Peyer's patch (tissue), 4 donors: ENCODE measurements at regions not wholly inside any gene's neighbourhood (a gene's known extent, or its start where the extent isn't known, plus 50 kb on each side); places are given as distances from the start of the nearest gene placed in this dataset.

ENCODE experiments used
- DNase-seq, 3 donors: peaks; one replicate each; pipeline ENCODE4 v3.0.0-alpha.2; 2017 to 2019
- H3K27ac ChIP-seq, 4 donors: fragments of 200-600 bp; sonication (generic); one replicate each; pipeline ENCODE4 v1.5.1; 2016 to 2019
- H3K27me3 ChIP-seq, 2 donors: fragments of 200-600 bp; sonication (generic); one replicate each; pipeline ENCODE4 v1.5.1; 2019
- H3K36me3 ChIP-seq, 3 donors: fragments of 200-600 bp; sonication (generic); one replicate each; pipeline ENCODE4 v1.5.1; 2016 to 2019
- H3K4me1 ChIP-seq, 4 donors: fragments of 200-600 bp; sonication (generic); one replicate each; pipeline ENCODE4 v1.5.1; 2016 to 2019
- H3K4me3 ChIP-seq, 4 donors: fragments of 200-600 bp; sonication (generic); 1 replicate in 3 of 4; 2 replicates in 1 of 4; pipeline ENCODE4 v1.5.1; 2016 to 2019; ENCODE audit warnings: mild to moderate bottlenecking in 1 of 4
- H3K9me3 ChIP-seq, 4 donors: fragments of 200-600 bp; sonication (generic); one replicate each; pipeline ENCODE4 v1.5.1; 2016 to 2019; ENCODE audit warnings: mild to moderate bottlenecking in 1 of 4
- POLR2A ChIP-seq, 2 donors: fragments of 450-650 bp; IDR thresholded peaks; one replicate each; pipeline ENCODE4 v1.5.1; 2017; ENCODE audit warnings: antibody characterized with exemption in 2 of 2, mild to moderate bottlenecking in 2 of 2, moderate library complexity in 2 of 2
- TF ChIP-seq, protein P1 (sequence below), 6 experiments: fragments of 450-650 bp in 4 of 6; fragments of 200-600 bp in 2 of 6; sonication (generic) in 1 of 6; IDR thresholded peaks; one replicate each; pipeline ENCODE4 v1.5.1; 2017 to 2019; ENCODE audit warnings: antibody characterized with exemption in 6 of 6, mild to moderate bottlenecking in 3 of 6, moderate library complexity in 1 of 6

GRCh38 chr15:56538901-56539545 is 74.1 kb upstream of the MNS1 start:
- Histone ChIP-seq H3K27me3 (no peaks in the 10 kb centered on the region), H3K36me3 (no peaks in the 10 kb centered on the region), H3K4me3 (no peak overlapping the region), H3K27ac (no peak overlapping the region), H3K9me3 (no peaks in the 10 kb centered on the region), H3K4me1 (no peaks in the 10 kb centered on the region)
- TF ChIP-seq, protein P1, sequence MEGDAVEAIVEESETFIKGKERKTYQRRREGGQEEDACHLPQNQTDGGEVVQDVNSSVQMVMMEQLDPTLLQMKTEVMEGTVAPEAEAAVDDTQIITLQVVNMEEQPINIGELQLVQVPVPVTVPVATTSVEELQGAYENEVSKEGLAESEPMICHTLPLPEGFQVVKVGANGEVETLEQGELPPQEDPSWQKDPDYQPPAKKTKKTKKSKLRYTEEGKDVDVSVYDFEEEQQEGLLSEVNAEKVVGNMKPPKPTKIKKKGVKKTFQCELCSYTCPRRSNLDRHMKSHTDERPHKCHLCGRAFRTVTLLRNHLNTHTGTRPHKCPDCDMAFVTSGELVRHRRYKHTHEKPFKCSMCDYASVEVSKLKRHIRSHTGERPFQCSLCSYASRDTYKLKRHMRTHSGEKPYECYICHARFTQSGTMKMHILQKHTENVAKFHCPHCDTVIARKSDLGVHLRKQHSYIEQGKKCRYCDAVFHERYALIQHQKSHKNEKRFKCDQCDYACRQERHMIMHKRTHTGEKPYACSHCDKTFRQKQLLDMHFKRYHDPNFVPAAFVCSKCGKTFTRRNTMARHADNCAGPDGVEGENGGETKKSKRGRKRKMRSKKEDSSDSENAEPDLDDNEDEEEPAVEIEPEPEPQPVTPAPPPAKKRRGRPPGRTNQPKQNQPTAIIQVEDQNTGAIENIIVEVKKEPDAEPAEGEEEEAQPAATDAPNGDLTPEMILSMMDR (IDR thresholded peaks at IDR 0.05): no peak
- TF ChIP-seq POLR2A (IDR thresholded peaks at IDR 0.05): no peak
- DNase-seq: no peak

DNA sequence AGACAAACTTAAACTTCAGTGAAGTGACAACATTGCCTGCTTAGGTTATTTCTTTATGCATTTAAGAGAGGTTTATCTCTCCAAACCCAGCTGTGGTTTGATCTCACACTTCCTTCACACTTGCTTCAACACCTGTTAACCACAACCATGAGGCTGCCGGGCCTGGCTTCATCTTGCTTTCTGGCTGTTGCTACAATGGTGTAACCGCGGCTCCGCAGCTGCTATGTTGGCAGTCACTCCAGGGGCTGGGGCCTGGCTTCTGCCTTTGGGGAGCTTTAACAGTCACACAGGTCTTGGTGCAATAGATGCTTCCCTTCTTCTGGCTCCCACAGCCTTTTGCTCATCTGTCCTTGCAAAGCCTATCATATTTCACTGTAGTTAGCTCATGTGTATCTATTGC is 72.9 kb upstream of the MNS1 start:
- TF ChIP-seq, protein P1 (IDR thresholded peaks at IDR 0.05): no peak
- no peak for TF ChIP-seq POLR2A (IDR thresholded peaks at IDR 0.05)
- no peaks in the 10 kb centered on the region for H3K27me3 ChIP-seq
- H3K9me3 ChIP-seq: no peaks in the 10 kb centered on the region
- DNase-seq: peak in 2 of 3 donors; percentile 55 to 79
- no peak overlapping the region for H3K27ac ChIP-seq
- H3K4me1 ChIP-seq: no peaks in the 10 kb centered on the region
- H3K4me3 ChIP-seq: no peak overlapping the region
- H3K36me3 ChIP-seq: no peaks in the 10 kb centered on the region

- H3K27ac ChIP-seq: no peak overlapping the region
- H3K4me3 ChIP-seq: no peak overlapping the region
- no peaks in the 10 kb centered on the region for H3K4me1 ChIP-seq
- TF ChIP-seq, protein P1 (IDR thresholded peaks at IDR 0.05): no peak
- TF ChIP-seq POLR2A (IDR thresholded peaks at IDR 0.05): no peak
- H3K9me3 ChIP-seq: no peaks in the 10 kb centered on the region
- no peaks in the 10 kb centered on the region for H3K36me3 ChIP-seq
- no peaks in the 10 kb centered on the region for H3K27me3 ChIP-seq
- no peak for DNase-seq
These were observed 69.8 kb upstream of the MNS1 start for GRCh38 chr15:56534728-56535127.

- no peaks in the 10 kb centered on the region for H3K36me3 ChIP-seq
- H3K4me1 ChIP-seq: no peaks in the 10 kb centered on the region
- TF ChIP-seq POLR2A (IDR thresholded peaks at IDR 0.05): no peak
- TF ChIP-seq, protein P1 (IDR thresholded peaks at IDR 0.05): no peak
- no peak overlapping the region for H3K4me3 ChIP-seq
- no peak for DNase-seq
- no peak overlapping the region for H3K27ac ChIP-seq
- no peaks in the 10 kb centered on the region for H3K9me3 ChIP-seq
- H3K27me3 ChIP-seq: no peaks in the 10 kb centered on the region
These were observed 68.9 kb upstream of the MNS1 start for GRCh38 chr15:56533731-56534403.

DNA sequence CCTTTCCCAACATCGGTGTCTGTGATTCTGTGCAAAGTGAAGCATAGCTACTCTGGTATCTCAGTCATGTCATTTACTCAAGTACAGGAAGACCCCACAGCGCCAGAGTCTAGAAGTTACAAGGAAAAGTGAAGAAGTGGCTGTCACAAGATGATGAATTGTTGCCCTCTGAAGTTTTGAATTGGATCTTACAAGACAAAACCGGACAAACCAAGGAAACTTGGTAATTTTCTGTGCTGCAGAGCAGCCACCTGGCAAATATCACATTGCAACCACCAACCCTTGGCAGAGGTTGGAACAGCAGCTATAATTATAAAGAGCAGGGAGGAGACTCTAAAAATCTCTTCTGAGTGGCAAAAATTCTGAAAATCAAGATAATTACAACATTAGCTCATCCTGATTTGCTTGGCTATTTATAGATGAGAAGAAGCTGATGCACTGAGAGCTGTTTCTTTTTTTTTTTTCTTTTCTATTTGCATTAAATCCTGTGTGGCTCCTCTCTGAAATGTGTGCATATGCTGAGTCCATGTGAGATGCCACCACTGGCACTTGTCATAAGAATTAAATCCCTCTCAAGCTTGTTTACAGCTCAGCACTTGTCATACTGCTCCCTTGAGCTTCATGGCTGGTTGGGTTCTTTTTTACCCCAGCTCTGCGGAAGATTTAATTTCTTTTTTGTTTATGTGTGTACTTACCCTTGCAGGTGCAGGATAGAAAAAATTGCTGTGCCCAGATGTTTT is 68.0 kb upstream of the MNS1 start:
- Histone ChIP-seq H3K4me3 (no peak overlapping the region), H3K4me1 (no peaks in the 10 kb centered on the region), H3K9me3 (no peaks in the 10 kb centered on the region), H3K27ac (no peak overlapping the region), H3K27me3 (no peaks in the 10 kb centered on the region), H3K36me3 (no peaks in the 10 kb centered on the region)
- no peak for DNase-seq
- TF ChIP-seq, protein P1 (IDR thresholded peaks at IDR 0.05): no peak
- no peak for TF ChIP-seq POLR2A (IDR thresholded peaks at IDR 0.05)
